Brain microvascular endothelial cell (primary cell): ENCODE measurements at regions not wholly inside any gene's neighbourhood (a gene's known extent, or its start where the extent isn't known, plus 50 kb on each side); places are given as distances from the start of the nearest gene placed in this dataset.

ENCODE experiments used
- DNase-seq: peaks from one replicate; pipeline ENCODE4 v3.0.0-alpha.2; 2020
- H3K27ac ChIP-seq: fragments of 250-450 bp; sonication (Bioruptor Pico); 2 replicates; pipeline ENCODE4 v1.5.1; 2020; ENCODE audit warnings: mild to moderate bottlenecking, moderate library complexity
- H3K27me3 ChIP-seq: fragments of 250-450 bp; sonication (Bioruptor Pico); replicated peaks from 2 replicates; pipeline ENCODE4 v1.5.1; 2020; ENCODE audit warnings: mild to moderate bottlenecking
- H3K36me3 ChIP-seq: fragments of 250-450 bp; sonication (Bioruptor Pico); replicated peaks from 2 replicates; pipeline ENCODE4 v1.5.1; 2020; ENCODE audit warnings: mild to moderate bottlenecking
- H3K4me3 ChIP-seq: 2 replicates; pipeline ENCODE4 v1.5.1; 2011; ENCODE audit warnings: low read depth, mild to moderate bottlenecking, control low read depth, low read length, moderate library complexity
- in situ Hi-C: cut with HindIII; loops from 2 replicates; pipeline ENCODE4 v1.10.0; 2017; ENCODE audit warnings: low sequenced_read_pairs, low pct_ligation_motif_present
- TF ChIP-seq, protein P1 (sequence below): IDR thresholded peaks from 2 replicates; pipeline ENCODE4 v1.5.1; 2011; ENCODE audit warnings: low read depth, mild to moderate bottlenecking, moderate library complexity, low read length, control low read depth, inconsistent platforms; ENCODE audit errors: missing control alignments

DNA sequence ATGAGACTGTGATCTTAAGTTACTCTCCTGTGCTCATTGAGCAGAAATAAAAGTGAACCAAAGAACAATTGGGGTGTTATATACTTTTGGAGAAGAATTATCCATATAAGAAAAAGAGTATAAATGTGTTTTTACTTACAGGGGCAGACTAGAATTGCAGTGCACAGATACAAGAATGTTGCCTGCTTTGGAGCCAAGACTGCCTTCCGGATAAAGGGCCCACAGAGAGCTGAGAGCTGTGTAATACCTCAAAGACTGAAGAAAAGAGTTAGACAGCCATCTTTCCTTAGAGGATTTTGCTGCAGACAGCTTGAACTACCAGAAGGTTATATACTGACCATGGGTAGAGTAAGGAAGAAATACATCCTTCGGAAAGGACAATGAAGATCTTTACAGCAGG lies 1235.5 kb upstream of the CITED2 start:
- Histone ChIP-seq H3K36me3 (no peaks in the 10 kb centered on the region), H3K4me3 (no peak overlapping the region), H3K27ac (no peak overlapping the region), H3K27me3 (no peaks in the 10 kb centered on the region)
- DNase-seq: no peak
- TF ChIP-seq, protein P1, sequence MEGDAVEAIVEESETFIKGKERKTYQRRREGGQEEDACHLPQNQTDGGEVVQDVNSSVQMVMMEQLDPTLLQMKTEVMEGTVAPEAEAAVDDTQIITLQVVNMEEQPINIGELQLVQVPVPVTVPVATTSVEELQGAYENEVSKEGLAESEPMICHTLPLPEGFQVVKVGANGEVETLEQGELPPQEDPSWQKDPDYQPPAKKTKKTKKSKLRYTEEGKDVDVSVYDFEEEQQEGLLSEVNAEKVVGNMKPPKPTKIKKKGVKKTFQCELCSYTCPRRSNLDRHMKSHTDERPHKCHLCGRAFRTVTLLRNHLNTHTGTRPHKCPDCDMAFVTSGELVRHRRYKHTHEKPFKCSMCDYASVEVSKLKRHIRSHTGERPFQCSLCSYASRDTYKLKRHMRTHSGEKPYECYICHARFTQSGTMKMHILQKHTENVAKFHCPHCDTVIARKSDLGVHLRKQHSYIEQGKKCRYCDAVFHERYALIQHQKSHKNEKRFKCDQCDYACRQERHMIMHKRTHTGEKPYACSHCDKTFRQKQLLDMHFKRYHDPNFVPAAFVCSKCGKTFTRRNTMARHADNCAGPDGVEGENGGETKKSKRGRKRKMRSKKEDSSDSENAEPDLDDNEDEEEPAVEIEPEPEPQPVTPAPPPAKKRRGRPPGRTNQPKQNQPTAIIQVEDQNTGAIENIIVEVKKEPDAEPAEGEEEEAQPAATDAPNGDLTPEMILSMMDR: no peak
- in situ Hi-C loops: no loop called here

GRCh38 chr6:140609321-140609720 lies 1234.9 kb upstream of the CITED2 start:
- H3K4me3 ChIP-seq: no peak overlapping the region
- in situ Hi-C loops: no loop called here
- H3K36me3 ChIP-seq: no peaks in the 10 kb centered on the region
- TF ChIP-seq, protein P1: no peak
- no peak overlapping the region for H3K27ac ChIP-seq
- no peak for DNase-seq
- no peaks in the 10 kb centered on the region for H3K27me3 ChIP-seq

DNA sequence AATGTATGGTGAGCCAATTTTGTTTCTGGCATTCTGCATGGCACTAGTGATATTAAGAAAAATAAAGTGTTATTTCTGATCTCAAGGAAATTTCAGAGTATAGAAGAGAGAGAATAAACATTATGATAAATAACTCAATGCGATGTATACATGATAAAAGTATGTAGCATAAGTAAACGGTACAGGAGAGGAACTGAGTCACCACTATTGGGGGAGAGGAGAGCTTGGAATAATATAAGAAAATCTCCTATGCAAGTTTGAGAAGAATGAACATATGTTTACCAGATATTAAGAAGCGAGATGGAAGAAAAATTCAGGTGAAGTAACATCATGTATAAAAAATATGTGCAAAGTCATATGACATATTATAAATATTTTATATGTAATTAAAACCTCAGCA lies 1230.3 kb upstream of the CITED2 start:
- Histone ChIP-seq H3K27ac (no peak overlapping the region), H3K4me3 (no peak overlapping the region), H3K36me3 (no peaks in the 10 kb centered on the region), H3K27me3 (no peaks in the 10 kb centered on the region)
- no peak for DNase-seq
- in situ Hi-C loops: no loop called here
- TF ChIP-seq, protein P1: no peak

- in situ Hi-C loops: no loop called here
- Histone ChIP-seq H3K36me3 (no peaks in the 10 kb centered on the region), H3K4me3 (no peak overlapping the region), H3K27me3 (no peaks in the 10 kb centered on the region), H3K27ac (no peak overlapping the region)
- TF ChIP-seq, protein P1: no peak
- DNase-seq: no peak
Measured at GRCh38 chr6:140602431-140603248, 1228.2 kb upstream of the CITED2 start.

GRCh38 chr6:140601021-140601808 lies 1226.8 kb upstream of the CITED2 start:
- Histone ChIP-seq H3K27ac (no peak overlapping the region), H3K4me3 (no peak overlapping the region), H3K36me3 (no peaks in the 10 kb centered on the region), H3K27me3 (no peaks in the 10 kb centered on the region)
- TF ChIP-seq, protein P1: no peak
- DNase-seq: no peak
- in situ Hi-C loops: no loop called here
